Smooth muscle cell (in vitro differentiated cells): ENCODE measurements at regions not wholly inside any gene's neighbourhood (a gene's known extent, or its start where the extent isn't known, plus 50 kb on each side); places are given as distances from the start of the nearest gene placed in this dataset.

Experiments
- DNase-seq: peaks from one replicate; lab custom pipeline; 2025; ENCODE audit not compliant: unreplicated experiment; lab: John Stamatoyannopoulos, UW
- H2AFZ ChIP-seq: fragments of 200-600 bp; sonication (generic); 2 replicates; pipeline ENCODE4 v1.6.0; 2016; ENCODE audit warnings: antibody characterized with exemption, low read depth, mild to moderate bottlenecking
- H3F3A ChIP-seq: fragments of 200-600 bp; sonication (generic); 2 replicates; pipeline ENCODE4 v1.6.0; 2017; ENCODE audit warnings: antibody characterized with exemption, low read depth
- H3K27ac ChIP-seq: fragments of 200-600 bp; sonication (generic); 2 replicates; pipeline ENCODE4 v1.5.1; 2016; ENCODE audit warnings: low read depth, mild to moderate bottlenecking
- H3K27me3 ChIP-seq: fragments of 200-600 bp; sonication (generic); 2 replicates; pipeline ENCODE4 v1.6.1; 2016; ENCODE audit warnings: low read depth, mild to moderate bottlenecking
- H3K36me3 ChIP-seq: fragments of 200-600 bp; sonication (generic); 2 replicates; pipeline ENCODE4 v1.5.1; 2016; ENCODE audit warnings: low read depth
- H3K4me1 ChIP-seq: fragments of 200-600 bp; sonication (generic); 2 replicates; pipeline ENCODE4 v1.5.1; 2016; ENCODE audit warnings: low read depth
- H3K4me2 ChIP-seq: fragments of 200-600 bp; sonication (generic); 2 replicates; pipeline ENCODE4 v1.6.0; 2016; ENCODE audit warnings: mild to moderate bottlenecking
- H3K4me3 ChIP-seq: fragments of 200-600 bp; sonication (generic); 2 replicates; pipeline ENCODE4 v1.5.1; 2016; ENCODE audit warnings: mild to moderate bottlenecking
- H3K79me2 ChIP-seq: fragments of 200-600 bp; sonication (generic); 2 replicates; pipeline ENCODE4 v1.6.0; 2016; ENCODE audit warnings: low read depth, mild to moderate bottlenecking
- H3K9ac ChIP-seq: fragments of 200-600 bp; sonication (generic); 2 replicates; pipeline ENCODE4 v1.6.0; 2016; ENCODE audit warnings: low read depth
- H3K9me3 ChIP-seq: fragments of 200-600 bp; sonication (generic); replicated peaks from 2 replicates; pipeline ENCODE4 v1.5.1; 2016; ENCODE audit warnings: low read depth
- H4K20me1 ChIP-seq: fragments of 200-600 bp; sonication (generic); 2 replicates; pipeline ENCODE4 v1.6.0; 2016; ENCODE audit warnings: low read depth
- whole genome bisulfite sequencing: methylation state at CpG from one replicate; pipeline ENCODE4 v1.1.7; 2016; ENCODE audit warnings: low lambda C conversion rate; 5-methylcytosine and 5-hydroxymethylcytosine counted together
- TF ChIP-seq, protein P1 (sequence below): fragments of 200-600 bp; sonication (generic); IDR thresholded peaks from 2 replicates; pipeline ENCODE4 v1.5.1; 2017; ENCODE audit warnings: borderline replicate concordance, mild to moderate bottlenecking, antibody characterized with exemption; ENCODE audit not compliant: insufficient read depth, poor library complexity, severe bottlenecking

- H3K36me3 ChIP-seq = no peaks in the 10 kb centered on the region
- DNase-seq = no peak
- TF ChIP-seq, protein P1, sequence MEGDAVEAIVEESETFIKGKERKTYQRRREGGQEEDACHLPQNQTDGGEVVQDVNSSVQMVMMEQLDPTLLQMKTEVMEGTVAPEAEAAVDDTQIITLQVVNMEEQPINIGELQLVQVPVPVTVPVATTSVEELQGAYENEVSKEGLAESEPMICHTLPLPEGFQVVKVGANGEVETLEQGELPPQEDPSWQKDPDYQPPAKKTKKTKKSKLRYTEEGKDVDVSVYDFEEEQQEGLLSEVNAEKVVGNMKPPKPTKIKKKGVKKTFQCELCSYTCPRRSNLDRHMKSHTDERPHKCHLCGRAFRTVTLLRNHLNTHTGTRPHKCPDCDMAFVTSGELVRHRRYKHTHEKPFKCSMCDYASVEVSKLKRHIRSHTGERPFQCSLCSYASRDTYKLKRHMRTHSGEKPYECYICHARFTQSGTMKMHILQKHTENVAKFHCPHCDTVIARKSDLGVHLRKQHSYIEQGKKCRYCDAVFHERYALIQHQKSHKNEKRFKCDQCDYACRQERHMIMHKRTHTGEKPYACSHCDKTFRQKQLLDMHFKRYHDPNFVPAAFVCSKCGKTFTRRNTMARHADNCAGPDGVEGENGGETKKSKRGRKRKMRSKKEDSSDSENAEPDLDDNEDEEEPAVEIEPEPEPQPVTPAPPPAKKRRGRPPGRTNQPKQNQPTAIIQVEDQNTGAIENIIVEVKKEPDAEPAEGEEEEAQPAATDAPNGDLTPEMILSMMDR = no peak
- H3K9me3 ChIP-seq = no peaks in the 10 kb centered on the region
- peak overlapping the region; percentile 12 for H3K27ac ChIP-seq
- H3F3A ChIP-seq = no peaks in the 10 kb centered on the region
- no peak overlapping the region for H3K9ac ChIP-seq
- no peaks in the 10 kb centered on the region for H4K20me1 ChIP-seq
- H3K27me3 ChIP-seq = no peaks in the 10 kb centered on the region
- H3K4me2 ChIP-seq = peak overlapping the region; percentile 44
- peak overlapping the region; percentile 12 for H2AFZ ChIP-seq
- no peak overlapping the region for H3K4me3 ChIP-seq
- H3K79me2 ChIP-seq = no peaks in the 10 kb centered on the region
- H3K4me1 ChIP-seq = peaks cover 32% of the 10 kb centered on the region
- 45% methylated on average over 7 of the region's 7 CpGs for WGBS
Measured at GRCh38 chr18:25470062-25470461, 118.1 kb upstream of the ZNF521 start.

DNA sequence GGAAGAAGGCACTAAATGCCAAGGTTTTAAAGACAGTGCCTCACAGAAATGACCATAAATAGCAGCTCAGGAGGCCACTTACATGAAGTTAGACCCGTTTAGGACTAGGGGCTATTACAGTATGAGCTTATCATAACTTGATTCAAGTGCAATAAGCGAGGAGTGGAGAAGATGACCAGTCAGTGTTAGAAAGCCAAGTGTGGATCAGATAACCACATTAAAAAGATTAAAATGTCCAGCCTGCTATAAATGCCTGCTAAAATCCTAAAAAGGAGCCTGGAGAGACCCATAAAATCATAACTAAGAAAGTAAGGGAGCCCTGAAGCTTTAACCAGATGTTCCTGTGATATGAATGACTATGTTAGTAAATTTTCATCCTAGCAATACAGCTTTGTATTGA is 117.5 kb upstream of the ZNF521 start:
- TF ChIP-seq, protein P1 = no peak
- no peak for DNase-seq
- 29% methylated on average over 2 of the region's 2 CpGs for WGBS

DNA sequence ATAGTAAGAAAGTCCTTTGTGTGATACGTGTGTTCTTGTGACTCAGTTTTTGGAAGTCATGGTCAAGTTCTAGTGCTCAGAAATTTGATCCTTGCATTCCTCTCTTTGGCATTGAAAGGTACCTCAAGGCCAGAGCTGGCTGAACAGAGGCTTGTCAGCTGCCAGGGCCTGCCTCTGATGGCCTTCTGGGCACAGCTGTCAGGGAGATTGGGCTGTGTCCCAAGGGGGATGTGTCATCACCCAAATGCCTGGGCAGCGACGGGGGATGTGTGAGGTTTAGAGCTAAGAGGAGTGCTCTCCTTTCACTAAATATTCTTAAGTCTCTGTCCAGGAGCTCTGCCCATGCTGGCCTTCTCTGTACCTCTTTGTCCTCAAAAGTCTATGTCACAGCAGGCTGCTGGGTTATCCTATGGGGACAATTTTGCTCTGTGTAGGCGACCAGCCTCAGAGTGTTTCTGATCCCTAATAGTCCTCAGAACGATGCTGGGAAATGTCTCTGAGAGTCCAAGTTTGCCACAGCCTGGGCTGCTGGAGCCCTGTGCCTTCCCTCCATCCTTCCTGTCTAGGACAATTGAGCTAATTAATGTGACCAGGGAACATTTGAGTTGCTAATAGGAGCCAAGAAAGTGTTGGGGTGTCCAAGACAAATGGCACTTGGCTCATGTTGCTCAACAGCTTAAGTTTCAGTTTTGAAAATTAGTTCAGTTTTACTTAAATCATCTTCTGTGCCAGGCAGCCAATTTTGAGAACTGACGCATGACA is 115.4 kb upstream of the ZNF521 start:
- no peak overlapping the region for H3K4me3 ChIP-seq
- H4K20me1 ChIP-seq = no peaks in the 10 kb centered on the region
- 62% methylated on average over 6 of the region's 6 CpGs for WGBS
- H3F3A ChIP-seq = no peaks in the 10 kb centered on the region
- H3K27me3 ChIP-seq = no peaks in the 10 kb centered on the region
- no peaks in the 10 kb centered on the region for H3K36me3 ChIP-seq
- no peak overlapping the region for H3K27ac ChIP-seq
- TF ChIP-seq, protein P1 = no peak
- no peak overlapping the region for H3K9ac ChIP-seq
- H3K9me3 ChIP-seq = no peaks in the 10 kb centered on the region
- no peak overlapping the region for H2AFZ ChIP-seq
- H3K79me2 ChIP-seq = no peaks in the 10 kb centered on the region
- H3K4me1 ChIP-seq = peaks cover 50% of the 10 kb centered on the region
- no peak for DNase-seq
- peak overlapping the region; percentile 32 for H3K4me2 ChIP-seq

More for the DNA sequence above, 117.5 kb upstream of the ZNF521 start:
- peak overlapping the region; percentile 12 for H3K27ac ChIP-seq
- H3K79me2 ChIP-seq = no peaks in the 10 kb centered on the region
- H3K9me3 ChIP-seq = no peaks in the 10 kb centered on the region
- no peaks in the 10 kb centered on the region for H3F3A ChIP-seq
- H2AFZ ChIP-seq = peak overlapping the region; percentile 12
- peak overlapping the region; percentile 44 for H3K4me2 ChIP-seq
- no peaks in the 10 kb centered on the region for H4K20me1 ChIP-seq
- H3K4me1 ChIP-seq = peaks cover 38% of the 10 kb centered on the region
- no peak overlapping the region for H3K4me3 ChIP-seq
- no peaks in the 10 kb centered on the region for H3K36me3 ChIP-seq
- no peak overlapping the region for H3K9ac ChIP-seq
- H3K27me3 ChIP-seq = no peaks in the 10 kb centered on the region

GRCh38 chr18:25465152-25465732 is 113.3 kb upstream of the ZNF521 start:
- peaks cover 50% of the 10 kb centered on the region for H3K4me1 ChIP-seq
- H3K4me3 ChIP-seq = no peak overlapping the region
- peak overlapping the region; percentile 61 for H3K4me2 ChIP-seq
- no peaks in the 10 kb centered on the region for H3K27me3 ChIP-seq
- peak overlapping the region; percentile 21 for H3K27ac ChIP-seq
- no peaks in the 10 kb centered on the region for H3K79me2 ChIP-seq
- TF ChIP-seq, protein P1 = no peak
- no peak overlapping the region for H2AFZ ChIP-seq
- 95% methylated on average over 15 of the region's 15 CpGs for WGBS
- no peaks in the 10 kb centered on the region for H3F3A ChIP-seq
- H4K20me1 ChIP-seq = no peaks in the 10 kb centered on the region
- H3K9me3 ChIP-seq = no peaks in the 10 kb centered on the region
- no peaks in the 10 kb centered on the region for H3K36me3 ChIP-seq
- no peak overlapping the region for H3K9ac ChIP-seq
- DNase-seq = no peak
